ENCODE measurements at regions not wholly inside any gene's neighbourhood (a gene's known extent, or its start where the extent isn't known, plus 50 kb on each side); places are given as distances from the start of the nearest gene placed in this dataset.
"Not testable (repeated sequence)": the region's sequence is repeated elsewhere in the genome, so short reads cannot be mapped to it uniquely, and the experiment has no call there.

DNA sequence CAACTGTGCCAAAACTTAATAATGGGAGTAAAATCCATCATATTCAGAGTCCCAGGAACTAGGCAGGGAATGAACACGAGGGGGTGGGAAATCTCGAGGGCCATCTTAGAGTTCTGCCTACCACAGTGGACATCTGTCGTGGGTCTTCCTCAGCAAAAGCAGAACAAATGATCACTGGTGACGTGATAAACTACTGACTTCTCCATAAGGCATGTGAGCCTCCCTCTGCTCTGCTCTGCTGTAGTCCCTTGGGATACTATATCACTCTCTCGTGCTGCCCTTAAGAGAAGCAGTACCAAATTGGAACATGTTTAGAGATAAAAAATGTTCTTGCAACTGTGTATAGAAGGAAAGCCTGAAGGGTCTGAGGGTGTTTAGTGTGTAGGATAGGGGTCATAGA lies 180.5 kb downstream of the SPDYE17 start:
- H3K4me3 ChIP-seq; H3K27me3 ChIP-seq; intact Hi-C loops (cut with DNase I; ENCODE audit: low total_unique reads); H3K36me3 ChIP-seq; H3K27ac ChIP-seq; DNase-seq; H3K9me3 ChIP-seq; H3K4me1 ChIP-seq: not testable (repeated sequence)

DNA sequence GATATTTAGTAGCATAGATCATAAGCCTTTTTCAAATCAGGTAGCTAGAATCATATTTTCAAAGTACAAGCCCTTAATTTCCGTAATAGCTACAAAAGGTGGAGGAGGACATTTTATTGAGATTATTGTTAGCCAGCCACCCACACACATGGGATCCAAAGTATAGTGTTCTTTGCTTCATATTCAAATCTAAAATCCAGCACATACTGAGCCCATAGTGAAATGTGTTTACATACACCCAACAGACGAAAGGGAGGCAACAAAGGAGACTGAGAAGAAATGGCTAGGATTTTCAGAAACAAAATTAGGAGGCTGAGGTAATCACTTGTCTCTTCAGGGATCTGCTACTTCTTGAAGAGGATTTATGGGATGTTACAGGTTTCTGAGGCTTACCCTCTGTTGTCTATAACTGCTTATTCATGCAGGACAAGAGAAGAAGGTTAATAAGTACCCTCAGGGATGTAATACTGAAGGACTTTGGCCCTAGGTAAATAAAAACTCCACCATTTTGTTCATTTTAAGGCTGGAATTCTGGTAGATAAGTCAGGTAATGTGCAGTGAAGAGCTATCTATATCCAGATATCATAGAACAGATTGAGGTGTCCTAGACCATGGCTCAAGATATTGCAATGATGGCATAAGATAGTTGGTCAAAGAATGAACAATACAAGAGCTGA lies 182.1 kb downstream of the SPDYE17 start:
- H3K27me3 ChIP-seq; H3K4me3 ChIP-seq; intact Hi-C loops (cut with DNase I; ENCODE audit: low total_unique reads); DNase-seq; H3K27ac ChIP-seq; H3K4me1 ChIP-seq; H3K36me3 ChIP-seq; H3K9me3 ChIP-seq: not testable (repeated sequence)

DNA sequence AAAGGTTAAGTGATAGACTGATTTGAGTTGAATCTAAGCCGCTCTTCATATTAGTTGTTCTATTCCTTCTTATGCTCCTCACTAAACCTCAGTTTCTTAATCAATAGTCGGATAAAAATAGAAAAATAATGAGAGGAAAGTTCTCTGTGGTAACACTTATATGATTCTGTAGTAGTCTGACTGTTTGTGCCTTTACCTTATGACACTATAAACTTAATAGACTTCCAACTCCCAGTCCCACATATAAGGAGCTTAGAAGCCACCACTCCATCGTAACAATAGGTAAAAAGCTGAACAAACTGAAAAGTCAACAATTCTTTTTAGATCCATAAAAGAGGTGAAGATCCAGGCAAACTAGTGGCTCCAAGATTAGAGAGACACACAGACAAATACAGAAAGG lies 192.3 kb downstream of the SPDYE17 start:
- H3K27me3 ChIP-seq; H3K4me3 ChIP-seq; intact Hi-C loops (cut with DNase I; ENCODE audit: low total_unique reads); H3K27ac ChIP-seq; H3K36me3 ChIP-seq; H3K9me3 ChIP-seq; DNase-seq; H3K4me1 ChIP-seq: not testable (repeated sequence)

DNA sequence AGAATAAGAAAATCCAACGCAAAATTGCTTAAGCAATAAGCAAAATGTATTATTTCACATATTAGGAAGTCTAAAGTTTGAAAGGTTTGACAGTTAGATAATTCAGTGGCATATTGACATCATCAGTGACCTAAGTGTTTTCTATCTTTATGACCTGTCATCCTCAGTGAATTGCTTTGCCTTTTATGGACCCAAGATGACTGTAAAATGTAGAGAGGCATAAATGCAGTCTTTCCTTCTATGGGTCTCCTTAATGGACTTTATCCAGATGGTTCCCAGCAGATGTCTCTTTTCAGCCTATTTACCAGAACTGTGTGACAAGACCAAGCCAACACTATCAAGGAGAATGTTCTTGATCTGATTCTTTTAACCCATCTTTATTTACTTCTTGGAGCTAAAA lies 192.9 kb downstream of the SPDYE17 start:
- H3K4me3 ChIP-seq; H3K36me3 ChIP-seq; intact Hi-C loops (cut with DNase I; ENCODE audit: low total_unique reads); H3K27ac ChIP-seq; H3K9me3 ChIP-seq; H3K4me1 ChIP-seq; H3K27me3 ChIP-seq; DNase-seq: not testable (repeated sequence)

DNA sequence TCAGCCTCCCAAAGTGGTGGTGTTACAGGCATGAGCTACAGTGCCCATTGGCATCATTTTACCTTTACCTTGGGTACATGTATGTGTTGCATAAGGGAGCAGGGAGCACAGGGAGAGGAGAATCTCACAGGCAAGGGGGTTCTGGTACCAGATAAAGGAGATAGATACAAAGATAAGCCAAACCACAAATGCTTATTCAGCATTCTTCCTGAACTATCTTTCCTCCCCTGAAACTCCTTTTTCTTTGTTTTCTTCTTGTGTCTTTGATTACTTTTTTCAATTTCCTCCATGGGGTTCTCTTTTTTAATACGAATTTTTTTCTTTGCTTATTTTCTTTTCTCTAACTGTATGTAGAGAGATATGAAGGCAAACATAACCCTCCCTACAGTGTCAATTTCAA lies 193.8 kb downstream of the SPDYE17 start:
- H3K4me3 ChIP-seq; H3K9me3 ChIP-seq; H3K27me3 ChIP-seq; H3K27ac ChIP-seq; H3K4me1 ChIP-seq; DNase-seq; H3K36me3 ChIP-seq; intact Hi-C loops (cut with DNase I; ENCODE audit: low total_unique reads): not testable (repeated sequence)

DNA sequence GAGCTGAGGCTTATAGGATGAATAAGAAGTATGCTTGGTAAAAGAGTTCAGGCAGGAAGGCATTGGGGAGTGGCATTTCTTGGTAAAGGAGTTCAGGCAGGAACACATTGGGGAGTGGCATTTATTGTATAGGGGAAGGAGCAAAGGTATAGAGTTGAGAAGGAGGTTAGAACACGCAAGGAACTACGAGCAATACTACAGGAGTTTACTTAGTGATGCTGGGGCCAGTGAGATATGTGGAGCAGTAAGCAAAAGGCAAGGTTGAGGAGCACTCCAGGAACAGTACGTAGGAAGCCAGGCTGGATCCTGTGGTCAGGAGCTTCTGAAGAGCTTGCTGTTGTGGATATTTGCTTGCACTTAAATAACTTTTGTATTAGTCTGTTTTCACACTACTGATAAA lies 202.2 kb upstream of the POMZP3 start:
- H3K4me1 ChIP-seq; H3K36me3 ChIP-seq; H3K27me3 ChIP-seq; DNase-seq; H3K27ac ChIP-seq; H3K9me3 ChIP-seq; intact Hi-C loops (cut with DNase I; ENCODE audit: low total_unique reads); H3K4me3 ChIP-seq: not testable (repeated sequence)

DNA sequence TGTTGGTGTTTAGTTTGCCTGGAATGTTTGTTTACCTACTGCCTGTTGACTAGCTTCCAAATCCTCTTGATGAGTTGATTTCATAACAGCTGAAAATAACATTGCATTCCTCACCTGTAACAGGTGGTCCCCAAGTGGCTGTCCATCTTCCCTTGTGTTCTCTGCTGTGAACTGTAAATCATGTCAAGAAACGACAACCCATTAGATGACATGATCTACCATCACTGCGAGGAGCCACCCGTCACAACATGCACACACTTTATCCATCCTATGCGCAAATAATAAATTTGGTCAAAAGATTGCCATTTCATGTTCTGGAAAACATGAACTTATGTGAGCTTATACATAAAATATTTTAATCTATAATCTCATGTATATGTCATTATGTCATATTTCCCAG lies 199.1 kb upstream of the POMZP3 start:
- intact Hi-C loops (cut with DNase I; ENCODE audit: low total_unique reads); DNase-seq; H3K27me3 ChIP-seq; H3K4me3 ChIP-seq; H3K27ac ChIP-seq; H3K9me3 ChIP-seq; H3K4me1 ChIP-seq; H3K36me3 ChIP-seq: not testable (repeated sequence)

DNA sequence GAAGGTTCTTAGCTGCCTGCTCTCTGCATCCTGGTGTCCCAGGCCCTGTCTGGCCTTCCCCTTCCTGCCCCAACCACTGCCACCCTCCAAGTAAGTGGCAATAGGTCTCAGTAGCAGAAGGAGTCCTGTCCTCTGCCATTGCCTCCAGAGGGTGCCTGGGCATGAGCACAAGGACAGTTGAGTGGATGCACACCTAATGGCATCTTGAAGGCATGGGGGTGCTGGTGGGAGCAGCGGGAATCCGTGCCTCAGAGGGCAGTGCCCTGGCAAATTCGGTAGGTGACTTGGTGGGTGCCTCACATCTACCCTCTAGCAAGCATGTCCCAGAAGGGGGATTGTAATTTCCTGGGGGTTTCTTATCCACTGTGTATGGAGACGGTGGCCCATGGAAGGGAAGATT lies 182.8 kb upstream of the POMZP3 start:
- peaks cover 0 to 21% (median 2%) of the 10 kb centered on the region in 4 donors for H3K4me1 ChIP-seq
- H3K27ac ChIP-seq; H3K9me3 ChIP-seq; H3K27me3 ChIP-seq; intact Hi-C loops (cut with DNase I; ENCODE audit: low total_unique reads); H3K36me3 ChIP-seq; DNase-seq; H3K4me3 ChIP-seq: not testable (repeated sequence)

DNA sequence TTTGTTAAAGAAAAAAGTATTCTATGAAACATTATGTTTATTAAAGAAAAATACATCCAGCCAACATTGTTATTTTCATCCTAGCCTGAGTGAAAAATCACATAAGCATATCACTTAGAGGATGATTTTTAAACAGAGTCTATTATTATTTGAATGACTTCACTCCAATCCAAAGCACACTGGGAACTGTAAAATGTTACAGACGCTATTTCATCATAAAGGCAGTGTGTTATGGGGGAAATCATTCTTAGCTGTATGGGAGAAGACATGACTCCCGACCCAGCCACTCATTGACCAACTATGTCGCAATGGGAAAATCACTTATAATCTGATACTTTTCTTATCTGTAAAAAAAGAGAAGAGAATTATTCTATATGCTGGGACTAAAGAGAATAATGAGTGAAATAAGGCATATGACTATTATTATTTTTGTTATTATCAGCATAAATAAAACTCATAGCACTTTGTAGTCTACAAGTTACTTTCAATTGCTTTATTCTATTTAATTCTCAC lies 180.6 kb upstream of the POMZP3 start:
- H3K4me3 ChIP-seq; H3K27ac ChIP-seq; H3K9me3 ChIP-seq; H3K27me3 ChIP-seq; intact Hi-C loops (cut with DNase I; ENCODE audit: low total_unique reads); DNase-seq; H3K36me3 ChIP-seq: not testable (repeated sequence)
- H3K4me1 ChIP-seq: peaks cover 0 to 24% (median 2%) of the 10 kb centered on the region in 4 donors

DNA sequence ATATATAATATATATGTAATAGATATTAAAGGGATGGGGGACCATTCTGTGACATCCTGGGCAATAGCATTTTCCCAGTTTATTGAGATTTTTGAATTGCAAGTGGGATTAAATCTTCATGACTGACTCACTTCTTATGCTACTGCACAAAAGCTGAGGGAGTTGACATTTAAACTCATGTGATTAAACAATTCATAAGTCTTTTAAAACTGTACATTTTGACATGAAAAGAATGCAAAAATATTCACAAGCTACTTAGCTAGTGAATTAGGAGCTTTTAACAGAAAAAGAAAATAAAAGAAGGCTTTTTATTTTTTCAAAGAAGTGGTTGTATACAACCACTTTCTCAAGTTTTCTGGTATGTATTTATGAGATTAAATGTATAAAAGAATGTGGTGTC lies 179.4 kb upstream of the POMZP3 start:
- peaks cover 0 to 24% (median 2%) of the 10 kb centered on the region in 4 donors for H3K4me1 ChIP-seq
- H3K9me3 ChIP-seq; H3K27me3 ChIP-seq; DNase-seq; intact Hi-C loops (cut with DNase I; ENCODE audit: low total_unique reads); H3K36me3 ChIP-seq: not testable (repeated sequence)
- peak overlapping the region in 1 of 2 donors; percentile 55 for H3K27ac ChIP-seq
- H3K4me3 ChIP-seq: peak overlapping the region in 1 of 2 donors; percentile 20

DNA sequence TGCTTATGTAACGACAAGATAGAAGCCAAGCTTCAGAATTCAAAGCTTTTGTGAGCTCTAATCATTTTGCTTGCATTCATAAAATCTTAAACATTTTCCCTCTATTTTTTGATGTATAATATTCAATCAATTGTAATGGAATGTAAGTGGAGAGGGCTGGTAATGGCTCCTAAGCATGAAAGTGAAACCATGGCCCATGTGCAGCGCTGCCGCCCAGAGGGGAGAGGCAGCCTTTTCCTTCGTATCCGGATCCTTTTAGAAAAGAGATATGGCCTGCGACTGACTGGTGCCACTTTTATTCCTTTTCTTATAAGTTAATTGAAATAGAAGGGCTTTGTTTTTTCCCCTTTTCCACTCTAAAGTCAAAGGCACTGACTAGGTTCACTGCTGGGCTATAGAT lies 178.9 kb upstream of the POMZP3 start:
- H3K4me1 ChIP-seq: peaks cover 0 to 24% (median 2%) of the 10 kb centered on the region in 4 donors
- peak overlapping the region; percentile 6 to 55 for H3K27ac ChIP-seq
- H3K27me3 ChIP-seq; H3K9me3 ChIP-seq; DNase-seq; intact Hi-C loops (cut with DNase I; ENCODE audit: low total_unique reads); H3K36me3 ChIP-seq: not testable (repeated sequence)
- peak overlapping the region; percentile 20 for H3K4me3 ChIP-seq

DNA sequence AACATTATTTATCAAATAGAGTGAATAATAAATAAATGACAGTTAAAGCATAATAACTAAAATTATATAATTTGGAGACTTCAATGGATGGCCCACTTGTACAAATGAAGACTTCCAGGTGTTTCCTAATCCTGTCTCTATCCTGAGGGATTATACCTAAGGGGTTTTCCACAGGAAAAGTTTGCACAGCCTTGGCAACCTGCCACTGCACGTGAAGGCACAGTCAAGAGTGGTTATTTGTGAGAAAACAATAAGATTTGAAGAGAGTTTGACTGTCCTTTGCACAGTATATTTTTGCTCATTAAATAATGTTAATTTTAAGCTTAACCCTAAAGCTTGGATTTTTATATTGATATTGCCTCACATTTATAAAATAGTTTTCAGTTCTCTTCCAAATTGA lies 178.2 kb upstream of the POMZP3 start:
- H3K4me3 ChIP-seq; intact Hi-C loops (cut with DNase I; ENCODE audit: low total_unique reads); H3K9me3 ChIP-seq; H3K36me3 ChIP-seq; DNase-seq; H3K27me3 ChIP-seq: not testable (repeated sequence)
- peaks cover 0 to 24% (median 2%) of the 10 kb centered on the region in 4 donors for H3K4me1 ChIP-seq
- peak overlapping the region; percentile 6 to 55 for H3K27ac ChIP-seq

DNA sequence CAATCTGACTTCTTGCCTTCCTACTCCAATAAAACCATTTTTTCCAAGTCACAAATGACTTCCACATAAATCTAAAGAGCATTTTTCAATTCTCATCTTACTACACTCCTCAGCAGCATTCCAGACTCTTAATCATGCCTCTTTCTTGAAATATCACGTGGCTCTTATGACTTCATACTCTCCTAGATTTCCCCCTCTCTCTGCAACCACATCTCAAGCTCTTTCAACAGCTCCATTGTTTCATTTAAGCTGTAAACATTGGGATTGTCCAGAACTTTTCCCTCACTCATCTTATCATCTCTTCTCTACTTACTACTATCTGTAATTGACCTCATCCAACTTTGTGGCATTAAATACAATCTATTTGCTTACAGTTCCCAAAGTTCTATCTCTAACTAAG lies 170.6 kb upstream of the POMZP3 start:
- H3K4me3 ChIP-seq; H3K27ac ChIP-seq; H3K27me3 ChIP-seq; DNase-seq; H3K4me1 ChIP-seq; intact Hi-C loops (cut with DNase I; ENCODE audit: low total_unique reads); H3K9me3 ChIP-seq; H3K36me3 ChIP-seq: not testable (repeated sequence)

DNA sequence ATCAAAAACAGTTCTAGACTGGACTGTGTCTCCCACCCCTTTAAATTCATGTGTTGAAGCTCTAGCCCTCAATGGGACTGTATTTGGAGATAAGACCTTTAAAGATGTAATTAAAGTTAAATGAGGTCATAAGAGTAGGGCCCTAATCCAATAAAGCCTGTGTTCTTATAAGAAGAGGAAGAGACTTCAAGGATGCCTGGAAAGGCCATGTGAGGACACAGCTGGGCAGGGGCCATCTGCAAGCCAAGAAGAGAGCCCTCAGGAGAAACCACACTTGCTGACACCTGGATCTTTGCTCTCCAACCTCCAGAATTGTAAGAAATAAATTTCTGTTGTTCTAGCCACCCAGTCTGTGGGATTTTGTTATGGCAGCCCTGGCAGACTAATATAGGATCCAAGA lies 153.6 kb upstream of the POMZP3 start:
- DNase-seq; intact Hi-C loops (cut with DNase I; ENCODE audit: low total_unique reads); H3K36me3 ChIP-seq; H3K4me1 ChIP-seq; H3K4me3 ChIP-seq; H3K27ac ChIP-seq; H3K9me3 ChIP-seq; H3K27me3 ChIP-seq: not testable (repeated sequence)

DNA sequence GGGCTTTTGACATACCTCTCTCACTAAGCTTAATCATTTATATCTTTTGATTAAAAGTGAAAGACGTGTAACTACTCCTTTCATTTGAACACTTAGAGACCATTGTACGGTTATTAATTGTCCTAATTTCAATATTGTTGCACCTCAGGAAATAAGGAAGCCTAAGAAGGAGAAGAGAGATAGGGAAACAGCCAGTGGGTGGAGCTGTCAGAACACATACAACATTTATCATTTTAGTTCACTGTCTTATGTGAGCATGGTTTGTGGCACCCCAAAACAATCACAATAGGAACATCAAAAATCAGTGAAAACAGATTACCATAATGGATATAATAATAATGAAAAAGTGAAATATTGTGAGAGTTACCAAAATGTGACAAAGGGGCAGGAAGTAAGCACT lies 147.2 kb upstream of the POMZP3 start:
- H3K4me3 ChIP-seq; H3K9me3 ChIP-seq; H3K4me1 ChIP-seq; intact Hi-C loops (cut with DNase I; ENCODE audit: low total_unique reads); H3K27ac ChIP-seq; H3K36me3 ChIP-seq; H3K27me3 ChIP-seq; DNase-seq: not testable (repeated sequence)

Data from tibial artery (tissue), 4 donors.